ENCODE measurements at regions not wholly inside any gene's neighbourhood (a gene's known extent, or its start where the extent isn't known, plus 50 kb on each side); places are given as distances from the start of the nearest gene placed in this dataset.

GRCh38 chr1:165147799-165148198 lies 208.7 kb downstream of the LMX1A start:
- Mint-ChIP-seq H3K9me3 (no peaks in the 10 kb centered on the region), H3K27me3 (no peaks in the 10 kb centered on the region), H3K4me1 (ENCODE audit: low read depth) (no peaks in the 10 kb centered on the region), H3K27ac (no peak overlapping the region), H3K4me3 (no peak overlapping the region), H3K36me3 (ENCODE audit: low read depth) (no peaks in the 10 kb centered on the region)
- intact Hi-C loops (cut with micrococcal nuclease), result loop anchor here (5.0 kb wide), 1 partner anchor 445 kb away; no protein-coding TSS in a partner anchor

- no peaks in the 10 kb centered on the region for H3K9me3 Mint-ChIP-seq
- H3K27ac Mint-ChIP-seq, result no peak overlapping the region
- H3K36me3 Mint-ChIP-seq (ENCODE audit: low read depth), result no peaks in the 10 kb centered on the region
- H3K4me1 Mint-ChIP-seq (ENCODE audit: low read depth), result no peaks in the 10 kb centered on the region
- H3K27me3 Mint-ChIP-seq, result no peaks in the 10 kb centered on the region
- H3K4me3 Mint-ChIP-seq, result no peak overlapping the region
- intact Hi-C loops (cut with micrococcal nuclease), result loop anchor here (5.0 kb wide), 1 partner anchor 447 kb away; no protein-coding TSS in a partner anchor
Observed at GRCh38 chr1:165144757-165145397, 211.6 kb downstream of the LMX1A start.

GRCh38 chr1:165143437-165144065 lies 213.0 kb downstream of the LMX1A start:
- intact Hi-C loops (cut with micrococcal nuclease), result no loop called here
- H3K4me3 Mint-ChIP-seq, result no peak overlapping the region
- peaks cover 2% of the 10 kb centered on the region for H3K27me3 Mint-ChIP-seq
- H3K36me3 Mint-ChIP-seq (ENCODE audit: low read depth), result no peaks in the 10 kb centered on the region
- H3K4me1 Mint-ChIP-seq (ENCODE audit: low read depth), result no peaks in the 10 kb centered on the region
- H3K27ac Mint-ChIP-seq, result no peak overlapping the region
- H3K9me3 Mint-ChIP-seq, result no peaks in the 10 kb centered on the region

- H3K9me3 Mint-ChIP-seq, result no peaks in the 10 kb centered on the region
- H3K36me3 Mint-ChIP-seq (ENCODE audit: low read depth), result no peaks in the 10 kb centered on the region
- intact Hi-C loops (cut with micrococcal nuclease), result no loop called here
- no peak overlapping the region for H3K4me3 Mint-ChIP-seq
- H3K27me3 Mint-ChIP-seq, result peaks cover 2% of the 10 kb centered on the region
- no peak overlapping the region for H3K27ac Mint-ChIP-seq
- H3K4me1 Mint-ChIP-seq (ENCODE audit: low read depth), result no peaks in the 10 kb centered on the region
Observed at GRCh38 chr1:165138960-165139359, 217.6 kb downstream of the LMX1A start.

GRCh38 chr1:165137551-165138316 lies 218.8 kb downstream of the LMX1A start:
- H3K27me3 Mint-ChIP-seq, result peaks cover 2% of the 10 kb centered on the region
- no peak overlapping the region for H3K4me3 Mint-ChIP-seq
- no peaks in the 10 kb centered on the region for H3K4me1 Mint-ChIP-seq (ENCODE audit: low read depth)
- H3K9me3 Mint-ChIP-seq, result no peaks in the 10 kb centered on the region
- H3K27ac Mint-ChIP-seq, result no peak overlapping the region
- intact Hi-C loops (cut with micrococcal nuclease), result no loop called here
- no peaks in the 10 kb centered on the region for H3K36me3 Mint-ChIP-seq (ENCODE audit: low read depth)

- H3K4me3 Mint-ChIP-seq, result no peak overlapping the region
- intact Hi-C loops (cut with micrococcal nuclease), result no loop called here
- no peak overlapping the region for H3K27ac Mint-ChIP-seq
- H3K27me3 Mint-ChIP-seq, result peaks cover 2% of the 10 kb centered on the region
- no peaks in the 10 kb centered on the region for H3K9me3 Mint-ChIP-seq
- H3K36me3 Mint-ChIP-seq (ENCODE audit: low read depth), result no peaks in the 10 kb centered on the region
- no peaks in the 10 kb centered on the region for H3K4me1 Mint-ChIP-seq (ENCODE audit: low read depth)
Observed at GRCh38 chr1:165134431-165134830, 222.1 kb downstream of the LMX1A start.

GRCh38 chr1:165129568-165130164 lies 226.8 kb downstream of the LMX1A start:
- Mint-ChIP-seq H3K36me3 (ENCODE audit: low read depth) (no peaks in the 10 kb centered on the region), H3K27me3 (peaks cover 4% of the 10 kb centered on the region), H3K27ac (no peak overlapping the region), H3K4me1 (ENCODE audit: low read depth) (no peaks in the 10 kb centered on the region), H3K9me3 (no peaks in the 10 kb centered on the region), H3K4me3 (no peak overlapping the region)
- intact Hi-C loops (cut with micrococcal nuclease), result no loop called here

GRCh38 chr1:165124772-165125171 lies 231.7 kb downstream of the LMX1A start:
- Mint-ChIP-seq H3K4me3 (no peak overlapping the region), H3K9me3 (no peaks in the 10 kb centered on the region), H3K36me3 (ENCODE audit: low read depth) (no peaks in the 10 kb centered on the region), H3K4me1 (ENCODE audit: low read depth) (no peaks in the 10 kb centered on the region), H3K27ac (no peak overlapping the region), H3K27me3 (peaks cover 12% of the 10 kb centered on the region)
- intact Hi-C loops (cut with micrococcal nuclease), result no loop called here

GRCh38 chr1:165119086-165119485 lies 237.4 kb downstream of the LMX1A start:
- intact Hi-C loops (cut with micrococcal nuclease), result no loop called here
- H3K36me3 Mint-ChIP-seq (ENCODE audit: low read depth), result no peaks in the 10 kb centered on the region

GRCh38 chr1:165117482-165117881 lies 239.0 kb downstream of the LMX1A start:
- no peaks in the 10 kb centered on the region for H3K36me3 Mint-ChIP-seq (ENCODE audit: low read depth)
- intact Hi-C loops (cut with micrococcal nuclease), result no loop called here
- H3K9me3 Mint-ChIP-seq, result peaks cover 9% of the 10 kb centered on the region
- peaks cover 33% of the 10 kb centered on the region for H3K27me3 Mint-ChIP-seq
- H3K4me1 Mint-ChIP-seq (ENCODE audit: low read depth), result no peaks in the 10 kb centered on the region
- no peak overlapping the region for H3K4me3 Mint-ChIP-seq
- no peak overlapping the region for H3K27ac Mint-ChIP-seq

More at GRCh38 chr1:165119086-165119485, 237.4 kb downstream of the LMX1A start:
- no peaks in the 10 kb centered on the region for H3K4me1 Mint-ChIP-seq (ENCODE audit: low read depth)
- peaks cover 9% of the 10 kb centered on the region for H3K9me3 Mint-ChIP-seq
- peaks cover 36% of the 10 kb centered on the region for H3K27me3 Mint-ChIP-seq
- H3K4me3 Mint-ChIP-seq, result no peak overlapping the region
- H3K27ac Mint-ChIP-seq, result no peak overlapping the region

- no peak overlapping the region for H3K4me3 Mint-ChIP-seq
- intact Hi-C loops (cut with micrococcal nuclease), result no loop called here
- no peak overlapping the region for H3K27ac Mint-ChIP-seq
- H3K27me3 Mint-ChIP-seq, result peaks cover 27% of the 10 kb centered on the region
- peaks cover 9% of the 10 kb centered on the region for H3K9me3 Mint-ChIP-seq
- H3K36me3 Mint-ChIP-seq (ENCODE audit: low read depth), result no peaks in the 10 kb centered on the region
- no peaks in the 10 kb centered on the region for H3K4me1 Mint-ChIP-seq (ENCODE audit: low read depth)
Observed at GRCh38 chr1:165116732-165117131, 239.8 kb downstream of the LMX1A start.

- no peaks in the 10 kb centered on the region for H3K4me1 Mint-ChIP-seq (ENCODE audit: low read depth)
- no peak overlapping the region for H3K27ac Mint-ChIP-seq
- H3K36me3 Mint-ChIP-seq (ENCODE audit: low read depth), result no peaks in the 10 kb centered on the region
- H3K4me3 Mint-ChIP-seq, result no peak overlapping the region
- peaks cover 27% of the 10 kb centered on the region for H3K27me3 Mint-ChIP-seq
- peaks cover 9% of the 10 kb centered on the region for H3K9me3 Mint-ChIP-seq
- intact Hi-C loops (cut with micrococcal nuclease), result no loop called here
Observed at GRCh38 chr1:165116171-165116570, 240.3 kb downstream of the LMX1A start.

GRCh38 chr1:165114889-165115285 lies 241.6 kb downstream of the LMX1A start:
- H3K27ac Mint-ChIP-seq, result no peak overlapping the region
- H3K4me3 Mint-ChIP-seq, result no peak overlapping the region
- peaks cover 27% of the 10 kb centered on the region for H3K27me3 Mint-ChIP-seq
- intact Hi-C loops (cut with micrococcal nuclease), result no loop called here
- H3K9me3 Mint-ChIP-seq, result peaks cover 9% of the 10 kb centered on the region
- no peaks in the 10 kb centered on the region for H3K36me3 Mint-ChIP-seq (ENCODE audit: low read depth)
- H3K4me1 Mint-ChIP-seq (ENCODE audit: low read depth), result no peaks in the 10 kb centered on the region

All from dendritic cell treated with granulocyte-macrophage colony-stimulating factor and Interleukin-4, amounts not matched to agents 40 ng/mL and 50 ng/mL, for 4 days (primary cell).